ENCODE measurements at regions not wholly inside any gene's neighbourhood (a gene's known extent, or its start where the extent isn't known, plus 50 kb on each side); places are given as distances from the start of the nearest gene placed in this dataset.
"Not testable (repeated sequence)": the region's sequence is repeated elsewhere in the genome, so short reads cannot be mapped to it uniquely, and the experiment has no call there.

GRCh38 chr1:157317229-157317628, 179.0 kb upstream of the ETV3 start:
- not testable (repeated sequence) for ATAC-seq

DNA sequence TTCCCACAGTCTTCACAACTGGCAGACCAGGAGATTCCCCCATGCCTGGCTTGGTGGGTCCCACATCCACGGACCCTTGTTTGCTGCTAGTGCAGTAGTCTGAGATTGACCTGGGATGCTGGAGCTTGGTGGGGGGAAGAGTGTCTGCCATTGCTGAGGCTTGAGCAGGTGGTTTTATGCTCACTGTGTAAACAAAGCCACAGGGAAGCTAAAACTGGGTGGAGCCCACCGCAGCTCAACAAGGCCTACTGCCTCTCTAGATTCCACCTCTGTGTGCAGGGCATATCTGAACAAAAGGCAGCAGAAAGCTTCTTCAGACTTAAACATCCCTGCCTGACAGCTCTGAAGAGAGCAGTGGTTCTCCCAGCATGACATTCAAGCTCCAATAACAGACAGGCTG, 177.3 kb upstream of the ETV3 start:
- TF ChIP-seq BACH2 (CRISPR knock-in tag; IDR thresholded peaks at IDR 0.05; ENCODE audit: borderline replicate concordance) (no peak), TOX (CRISPR knock-in tag; IDR thresholded peaks at IDR 0.05; ENCODE audit: borderline replicate concordance) (no peak), ZNF565 (CRISPR knock-in tag; conservative IDR thresholded peaks at IDR 0.05; ENCODE audit: low read depth) (no peak), OSR1 (CRISPR knock-in tag; IDR thresholded peaks at IDR 0.05) (no peak), ZNF8 (CRISPR knock-in tag; IDR thresholded peaks at IDR 0.05) (no peak), SNAI2 (CRISPR knock-in tag; IDR thresholded peaks at IDR 0.05) (no peak), ARNTL (CRISPR knock-in tag; IDR thresholded peaks at IDR 0.05; ENCODE audit: borderline replicate concordance, low read depth) (no peak), PPARA (CRISPR knock-in tag; IDR thresholded peaks at IDR 0.05; ENCODE audit: borderline replicate concordance) (no peak), ISL1 (CRISPR knock-in tag; IDR thresholded peaks at IDR 0.05) (no peak), ESRRG (CRISPR knock-in tag; IDR thresholded peaks at IDR 0.05) (no peak)
- TF ChIP-seq, protein P1, sequence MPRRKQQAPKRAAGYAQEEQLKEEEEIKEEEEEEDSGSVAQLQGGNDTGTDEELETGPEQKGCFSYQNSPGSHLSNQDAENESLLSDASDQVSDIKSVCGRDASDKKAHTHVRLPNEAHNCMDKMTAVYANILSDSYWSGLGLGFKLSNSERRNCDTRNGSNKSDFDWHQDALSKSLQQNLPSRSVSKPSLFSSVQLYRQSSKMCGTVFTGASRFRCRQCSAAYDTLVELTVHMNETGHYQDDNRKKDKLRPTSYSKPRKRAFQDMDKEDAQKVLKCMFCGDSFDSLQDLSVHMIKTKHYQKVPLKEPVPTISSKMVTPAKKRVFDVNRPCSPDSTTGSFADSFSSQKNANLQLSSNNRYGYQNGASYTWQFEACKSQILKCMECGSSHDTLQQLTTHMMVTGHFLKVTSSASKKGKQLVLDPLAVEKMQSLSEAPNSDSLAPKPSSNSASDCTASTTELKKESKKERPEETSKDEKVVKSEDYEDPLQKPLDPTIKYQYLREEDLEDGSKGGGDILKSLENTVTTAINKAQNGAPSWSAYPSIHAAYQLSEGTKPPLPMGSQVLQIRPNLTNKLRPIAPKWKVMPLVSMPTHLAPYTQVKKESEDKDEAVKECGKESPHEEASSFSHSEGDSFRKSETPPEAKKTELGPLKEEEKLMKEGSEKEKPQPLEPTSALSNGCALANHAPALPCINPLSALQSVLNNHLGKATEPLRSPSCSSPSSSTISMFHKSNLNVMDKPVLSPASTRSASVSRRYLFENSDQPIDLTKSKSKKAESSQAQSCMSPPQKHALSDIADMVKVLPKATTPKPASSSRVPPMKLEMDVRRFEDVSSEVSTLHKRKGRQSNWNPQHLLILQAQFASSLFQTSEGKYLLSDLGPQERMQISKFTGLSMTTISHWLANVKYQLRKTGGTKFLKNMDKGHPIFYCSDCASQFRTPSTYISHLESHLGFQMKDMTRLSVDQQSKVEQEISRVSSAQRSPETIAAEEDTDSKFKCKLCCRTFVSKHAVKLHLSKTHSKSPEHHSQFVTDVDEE (CRISPR knock-in tag; IDR thresholded peaks at IDR 0.05) = no peak
- TF ChIP-seq, protein P2, sequence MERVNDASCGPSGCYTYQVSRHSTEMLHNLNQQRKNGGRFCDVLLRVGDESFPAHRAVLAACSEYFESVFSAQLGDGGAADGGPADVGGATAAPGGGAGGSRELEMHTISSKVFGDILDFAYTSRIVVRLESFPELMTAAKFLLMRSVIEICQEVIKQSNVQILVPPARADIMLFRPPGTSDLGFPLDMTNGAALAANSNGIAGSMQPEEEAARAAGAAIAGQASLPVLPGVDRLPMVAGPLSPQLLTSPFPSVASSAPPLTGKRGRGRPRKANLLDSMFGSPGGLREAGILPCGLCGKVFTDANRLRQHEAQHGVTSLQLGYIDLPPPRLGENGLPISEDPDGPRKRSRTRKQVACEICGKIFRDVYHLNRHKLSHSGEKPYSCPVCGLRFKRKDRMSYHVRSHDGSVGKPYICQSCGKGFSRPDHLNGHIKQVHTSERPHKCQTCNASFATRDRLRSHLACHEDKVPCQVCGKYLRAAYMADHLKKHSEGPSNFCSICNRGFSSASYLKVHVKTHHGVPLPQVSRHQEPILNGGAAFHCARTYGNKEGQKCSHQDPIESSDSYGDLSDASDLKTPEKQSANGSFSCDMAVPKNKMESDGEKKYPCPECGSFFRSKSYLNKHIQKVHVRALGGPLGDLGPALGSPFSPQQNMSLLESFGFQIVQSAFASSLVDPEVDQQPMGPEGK (CRISPR knock-in tag; IDR thresholded peaks at IDR 0.05; ENCODE audit: borderline replicate concordance) = no peak
- ATAC-seq = no peak

GRCh38 chr1:157314408-157314807, 176.2 kb upstream of the ETV3 start:
- ATAC-seq = no peak
- TF ChIP-seq ISL1 (CRISPR knock-in tag; IDR thresholded peaks at IDR 0.05) = no peak
- TF ChIP-seq ZFP3 (CRISPR knock-in tag; IDR thresholded peaks at IDR 0.05) = no peak
- no peak for TF ChIP-seq POU6F1 (CRISPR knock-in tag; IDR thresholded peaks at IDR 0.05; ENCODE audit: borderline replicate concordance, low read depth)
- TF ChIP-seq GLIS3 (CRISPR knock-in tag; IDR thresholded peaks at IDR 0.05) = no peak
- TF ChIP-seq ESRRG (CRISPR knock-in tag; IDR thresholded peaks at IDR 0.05) = no peak
- TF ChIP-seq OSR1 (CRISPR knock-in tag; IDR thresholded peaks at IDR 0.05) = no peak
- TF ChIP-seq TCF4 (CRISPR knock-in tag; IDR thresholded peaks at IDR 0.05; ENCODE audit: borderline replicate concordance) = no peak
- no peak for TF ChIP-seq CSDC2 (CRISPR knock-in tag; IDR thresholded peaks at IDR 0.05)
- TF ChIP-seq ARNTL (CRISPR knock-in tag; IDR thresholded peaks at IDR 0.05; ENCODE audit: borderline replicate concordance, low read depth) = no peak
- TF ChIP-seq ZFP30 (CRISPR knock-in tag; IDR thresholded peaks at IDR 0.05) = no peak

- TF ChIP-seq ESRRG (CRISPR knock-in tag; IDR thresholded peaks at IDR 0.05) (no peak), POU6F1 (CRISPR knock-in tag; IDR thresholded peaks at IDR 0.05; ENCODE audit: borderline replicate concordance, low read depth) (no peak), ZFP30 (CRISPR knock-in tag; IDR thresholded peaks at IDR 0.05) (no peak), SNAI2 (CRISPR knock-in tag; IDR thresholded peaks at IDR 0.05) (no peak), GLIS3 (CRISPR knock-in tag; IDR thresholded peaks at IDR 0.05) (no peak), ZNF565 (CRISPR knock-in tag; conservative IDR thresholded peaks at IDR 0.05; ENCODE audit: low read depth) (no peak), ZFP3 (CRISPR knock-in tag; IDR thresholded peaks at IDR 0.05) (no peak), ZC3H10 (CRISPR knock-in tag; IDR thresholded peaks at IDR 0.05) (no peak), TOX (CRISPR knock-in tag; IDR thresholded peaks at IDR 0.05; ENCODE audit: borderline replicate concordance) (no peak), ZNF70 (CRISPR knock-in tag; IDR thresholded peaks at IDR 0.05) (no peak), ARNTL (CRISPR knock-in tag; IDR thresholded peaks at IDR 0.05; ENCODE audit: borderline replicate concordance, low read depth) (no peak)
- TF ChIP-seq, protein P2 (CRISPR knock-in tag; IDR thresholded peaks at IDR 0.05; ENCODE audit: borderline replicate concordance) = no peak
- TF ChIP-seq, protein P3, sequence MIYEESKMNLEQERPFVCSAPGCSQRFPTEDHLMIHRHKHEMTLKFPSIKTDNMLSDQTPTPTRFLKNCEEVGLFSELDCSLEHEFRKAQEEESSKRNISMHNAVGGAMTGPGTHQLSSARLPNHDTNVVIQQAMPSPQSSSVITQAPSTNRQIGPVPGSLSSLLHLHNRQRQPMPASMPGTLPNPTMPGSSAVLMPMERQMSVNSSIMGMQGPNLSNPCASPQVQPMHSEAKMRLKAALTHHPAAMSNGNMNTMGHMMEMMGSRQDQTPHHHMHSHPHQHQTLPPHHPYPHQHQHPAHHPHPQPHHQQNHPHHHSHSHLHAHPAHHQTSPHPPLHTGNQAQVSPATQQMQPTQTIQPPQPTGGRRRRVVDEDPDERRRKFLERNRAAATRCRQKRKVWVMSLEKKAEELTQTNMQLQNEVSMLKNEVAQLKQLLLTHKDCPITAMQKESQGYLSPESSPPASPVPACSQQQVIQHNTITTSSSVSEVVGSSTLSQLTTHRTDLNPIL (CRISPR knock-in tag; IDR thresholded peaks at IDR 0.05; ENCODE audit: low read depth) = no peak
- no peak for ATAC-seq
Measured at GRCh38 chr1:157313240-157313807, 175.1 kb upstream of the ETV3 start.

Data from SK-N-SH treated with all-trans-retinoic acid at 6 μM for 48 hours (cell line).